ENCODE measurements at regions not wholly inside any gene's neighbourhood (a gene's known extent, or its start where the extent isn't known, plus 50 kb on each side); places are given as distances from the start of the nearest gene placed in this dataset.

DNA sequence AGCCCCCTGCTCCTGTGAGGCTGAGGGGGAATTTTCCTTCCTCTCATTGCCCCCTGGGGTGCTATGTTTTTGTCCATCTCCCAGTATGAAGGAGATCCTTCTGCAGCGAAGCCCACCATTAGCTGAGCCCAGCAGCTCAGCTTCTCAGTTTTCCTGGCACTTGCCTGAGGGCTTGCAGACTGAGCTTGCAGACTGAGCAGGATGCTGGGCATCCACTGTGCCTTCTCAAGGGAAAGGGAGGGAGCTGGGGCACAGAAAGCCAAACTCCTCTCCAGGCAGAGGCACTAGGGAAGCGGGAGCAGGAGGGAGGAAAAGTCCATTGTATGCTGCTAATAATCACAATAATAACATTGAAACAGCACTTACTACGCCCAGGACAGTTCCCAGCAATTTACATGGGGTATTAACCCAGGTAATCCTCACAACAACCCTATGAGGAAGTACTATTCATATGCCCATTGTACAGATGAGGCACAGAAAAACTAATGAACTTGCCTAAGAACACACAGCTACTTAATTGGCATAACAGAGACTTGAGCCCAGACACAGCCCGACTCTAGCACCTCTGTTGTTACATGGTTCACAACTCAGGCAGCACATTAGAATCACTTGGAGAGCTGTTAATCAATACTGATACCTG is 86.9 kb upstream of the SSBP2 start:
- H3K9me3 ChIP-seq (ENCODE audit: control extremely low read depth in 1 of 5, control insufficient read depth in 4 of 5, insufficient read depth in 2 of 5, low read depth in 1 of 5, low read length in 4 of 5), result no peaks in the 10 kb centered on the region
- ChIA-PET CTCF (interaction anchor here (0.8 to 7.0 kb wide), 19 partner anchors 9 to 409 kb away, joined by 3 to 51 read pairs (median 4); partner anchors contain the start of gene SSBP2), POLR2A (no interaction called here)
- H3K27me3 ChIP-seq (replicated peaks in 2 of 5; ENCODE audit: control insufficient read depth in 4 of 5, insufficient read depth in 5 of 5, low read length in 4 of 5), result no peaks in the 10 kb centered on the region
- H3K4me1 ChIP-seq (ENCODE audit: control extremely low read depth in 1 of 4, control insufficient read depth in 4 of 4, insufficient read depth in 4 of 4, low read length in 3 of 4), result peaks cover 0 to 14% (median 10%) of the 10 kb centered on the region in 4 experiments
- no peak overlapping the region for H3K4me3 ChIP-seq (ENCODE audit: control insufficient read depth in 1 of 7, extremely low read depth in 1 of 7, insufficient read depth in 4 of 7, low read depth in 2 of 7, low read length in 6 of 7)
- no peaks in the 10 kb centered on the region for H3K36me3 ChIP-seq (ENCODE audit: control insufficient read depth in 4 of 4, insufficient read depth in 4 of 4, low read length in 3 of 4)
- no peak for DNase-seq
- H3K27ac ChIP-seq (ENCODE audit: insufficient read depth in 1 of 2, low read depth in 1 of 2, low read length in 2 of 2, poor library complexity in 1 of 2, severe bottlenecking in 2 of 2), result no peak overlapping the region
- 94% methylated on average over 3 of the region's 4 CpGs for WGBS (ENCODE audit: insufficient coverage)

- WGBS (ENCODE audit: insufficient coverage), result 93% methylated on average over 3 of the region's 4 CpGs
- no peak overlapping the region for H3K27ac ChIP-seq (ENCODE audit: insufficient read depth in 1 of 2, low read depth in 1 of 2, low read length in 2 of 2, poor library complexity in 1 of 2, severe bottlenecking in 2 of 2)
- no peak overlapping the region for H3K4me3 ChIP-seq (ENCODE audit: control insufficient read depth in 1 of 7, extremely low read depth in 1 of 7, insufficient read depth in 4 of 7, low read depth in 2 of 7, low read length in 6 of 7)
- H3K9me3 ChIP-seq (ENCODE audit: control extremely low read depth in 1 of 5, control insufficient read depth in 4 of 5, insufficient read depth in 2 of 5, low read depth in 1 of 5, low read length in 4 of 5), result no peaks in the 10 kb centered on the region
- H3K27me3 ChIP-seq (replicated peaks in 2 of 5; ENCODE audit: control insufficient read depth in 4 of 5, insufficient read depth in 5 of 5, low read length in 4 of 5), result no peaks in the 10 kb centered on the region
- peaks cover 0 to 27% (median 12%) of the 10 kb centered on the region in 4 experiments for H3K4me1 ChIP-seq (ENCODE audit: control extremely low read depth in 1 of 4, control insufficient read depth in 4 of 4, insufficient read depth in 4 of 4, low read length in 3 of 4)
- no peaks in the 10 kb centered on the region for H3K36me3 ChIP-seq (ENCODE audit: control insufficient read depth in 4 of 4, insufficient read depth in 4 of 4, low read length in 3 of 4)
- DNase-seq, result no peak
- POLR2A ChIA-PET, result interaction anchor here (0.9 kb wide), 1 partner anchor 8 kb away, joined by 3 read pairs; no protein-coding TSS in a partner anchor
- CTCF ChIA-PET, result interaction anchor here (0.7 to 7.0 kb wide), 7 partner anchors 9 to 409 kb away, joined by 3 to 51 read pairs (median 4); no protein-coding TSS in a partner anchor
Measured at GRCh38 chr5:81835814-81836367, 85.0 kb upstream of the SSBP2 start.

- Histone ChIP-seq H3K4me3 (ENCODE audit: control insufficient read depth in 1 of 7, extremely low read depth in 1 of 7, insufficient read depth in 4 of 7, low read depth in 2 of 7, low read length in 6 of 7) (no peak overlapping the region), H3K27me3 (replicated peaks in 2 of 5; ENCODE audit: control insufficient read depth in 4 of 5, insufficient read depth in 5 of 5, low read length in 4 of 5) (no peaks in the 10 kb centered on the region), H3K9me3 (ENCODE audit: control extremely low read depth in 1 of 5, control insufficient read depth in 4 of 5, insufficient read depth in 2 of 5, low read depth in 1 of 5, low read length in 4 of 5) (no peaks in the 10 kb centered on the region), H3K27ac (ENCODE audit: insufficient read depth in 1 of 2, low read depth in 1 of 2, low read length in 2 of 2, poor library complexity in 1 of 2, severe bottlenecking in 2 of 2) (no peak overlapping the region), H3K36me3 (ENCODE audit: control insufficient read depth in 4 of 4, insufficient read depth in 4 of 4, low read length in 3 of 4) (no peaks in the 10 kb centered on the region), H3K4me1 (ENCODE audit: control extremely low read depth in 1 of 4, control insufficient read depth in 4 of 4, insufficient read depth in 4 of 4, low read length in 3 of 4) (peaks cover 4 to 41% (median 22%) of the 10 kb centered on the region in 4 experiments)
- CTCF ChIA-PET, result interaction anchor here (0.9 to 7.0 kb wide), 8 partner anchors 9 to 64 kb away, joined by 3 to 51 read pairs (median 4); no protein-coding TSS in a partner anchor
- 94% methylated on average over 10 of the region's 11 CpGs for WGBS (ENCODE audit: insufficient coverage)
- DNase-seq, result no peak
- POLR2A ChIA-PET, result no interaction called here
Measured at GRCh38 chr5:81834021-81834660, 83.2 kb upstream of the SSBP2 start.

DNA sequence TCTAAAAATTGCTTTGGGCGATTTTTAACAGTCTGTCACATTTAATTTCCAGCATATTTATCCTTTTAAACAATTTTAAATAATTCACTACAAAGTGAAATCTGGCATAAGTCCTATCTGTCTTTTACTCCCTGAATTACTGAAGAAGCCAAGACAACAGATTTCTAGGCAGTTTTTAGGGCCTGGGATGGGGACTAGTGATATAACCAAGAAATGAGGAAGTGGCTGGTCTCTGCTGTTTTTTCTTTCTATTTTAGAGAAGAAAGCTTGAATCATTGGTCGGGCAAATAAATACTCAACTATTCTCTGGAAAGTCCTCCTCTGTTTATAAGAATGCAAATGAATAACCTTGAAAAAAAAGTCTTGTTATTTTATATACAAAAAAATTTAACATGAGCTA is 79.7 kb upstream of the SSBP2 start:
- Histone ChIP-seq H3K4me1 (ENCODE audit: control extremely low read depth in 1 of 4, control insufficient read depth in 4 of 4, insufficient read depth in 4 of 4, low read length in 3 of 4) (peaks cover 4 to 51% (median 17%) of the 10 kb centered on the region in 4 experiments), H3K27ac (ENCODE audit: insufficient read depth in 1 of 2, low read depth in 1 of 2, low read length in 2 of 2, poor library complexity in 1 of 2, severe bottlenecking in 2 of 2) (no peak overlapping the region), H3K9me3 (ENCODE audit: control extremely low read depth in 1 of 5, control insufficient read depth in 4 of 5, insufficient read depth in 2 of 5, low read depth in 1 of 5, low read length in 4 of 5) (no peaks in the 10 kb centered on the region), H3K4me3 (ENCODE audit: control insufficient read depth in 1 of 7, extremely low read depth in 1 of 7, insufficient read depth in 4 of 7, low read depth in 2 of 7, low read length in 6 of 7) (no peak overlapping the region), H3K36me3 (ENCODE audit: control insufficient read depth in 4 of 4, insufficient read depth in 4 of 4, low read length in 3 of 4) (no peaks in the 10 kb centered on the region), H3K27me3 (replicated peaks in 2 of 5; ENCODE audit: control insufficient read depth in 4 of 5, insufficient read depth in 5 of 5, low read length in 4 of 5) (no peaks in the 10 kb centered on the region)
- DNase-seq, result peak; percentile 50 to 86 (median 79)
- 43% methylated on average over 1 of the region's 2 CpGs for WGBS (ENCODE audit: insufficient coverage)
- ChIA-PET CTCF (interaction anchor here (0.6 to 1.3 kb wide), 4 partner anchors 21 to 403 kb away, joined by 3 to 4 read pairs (median 3); no protein-coding TSS in a partner anchor), POLR2A (no interaction called here)

DNA sequence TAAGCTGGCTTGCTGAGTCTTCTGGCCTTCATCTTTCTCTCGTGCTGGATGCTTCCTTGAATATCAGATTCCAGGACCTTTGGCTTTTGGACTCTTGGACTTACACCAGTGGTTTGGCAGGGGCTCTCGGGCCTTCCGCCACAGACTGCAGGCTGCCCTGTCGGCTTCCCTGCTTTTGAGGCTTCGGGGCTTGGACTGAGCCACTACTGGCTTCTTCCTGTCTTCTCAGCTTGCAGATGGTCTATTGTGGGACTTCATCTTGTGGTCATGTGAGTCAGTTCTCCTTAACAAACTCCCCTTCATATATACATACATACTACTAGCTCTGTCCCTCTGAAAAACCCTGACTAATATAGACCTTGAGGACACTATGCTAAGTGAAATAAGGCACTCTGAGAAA is 78.3 kb upstream of the SSBP2 start:
- H3K4me1 ChIP-seq (ENCODE audit: control extremely low read depth in 1 of 4, control insufficient read depth in 4 of 4, insufficient read depth in 4 of 4, low read length in 3 of 4), result peaks cover 4 to 58% (median 19%) of the 10 kb centered on the region in 4 experiments
- POLR2A ChIA-PET, result no interaction called here
- H3K4me3 ChIP-seq (ENCODE audit: control insufficient read depth in 1 of 7, extremely low read depth in 1 of 7, insufficient read depth in 4 of 7, low read depth in 2 of 7, low read length in 6 of 7), result no peak overlapping the region
- no peaks in the 10 kb centered on the region for H3K9me3 ChIP-seq (ENCODE audit: control extremely low read depth in 1 of 5, control insufficient read depth in 4 of 5, insufficient read depth in 2 of 5, low read depth in 1 of 5, low read length in 4 of 5)
- H3K27me3 ChIP-seq (replicated peaks in 2 of 5; ENCODE audit: control insufficient read depth in 4 of 5, insufficient read depth in 5 of 5, low read length in 4 of 5), result no peaks in the 10 kb centered on the region
- CTCF ChIA-PET, result interaction anchor here (1.1 to 2.5 kb wide), 3 partner anchors 9 to 22 kb away, joined by 4 to 16 read pairs (median 5); no protein-coding TSS in a partner anchor
- no peak overlapping the region for H3K27ac ChIP-seq (ENCODE audit: insufficient read depth in 1 of 2, low read depth in 1 of 2, low read length in 2 of 2, poor library complexity in 1 of 2, severe bottlenecking in 2 of 2)
- peak in 2 of 3 donors; percentile 52 to 61 for DNase-seq
- WGBS (ENCODE audit: insufficient coverage), result 80% methylated on average over 4 of the region's 5 CpGs
- no peaks in the 10 kb centered on the region for H3K36me3 ChIP-seq (ENCODE audit: control insufficient read depth in 4 of 4, insufficient read depth in 4 of 4, low read length in 3 of 4)

DNA sequence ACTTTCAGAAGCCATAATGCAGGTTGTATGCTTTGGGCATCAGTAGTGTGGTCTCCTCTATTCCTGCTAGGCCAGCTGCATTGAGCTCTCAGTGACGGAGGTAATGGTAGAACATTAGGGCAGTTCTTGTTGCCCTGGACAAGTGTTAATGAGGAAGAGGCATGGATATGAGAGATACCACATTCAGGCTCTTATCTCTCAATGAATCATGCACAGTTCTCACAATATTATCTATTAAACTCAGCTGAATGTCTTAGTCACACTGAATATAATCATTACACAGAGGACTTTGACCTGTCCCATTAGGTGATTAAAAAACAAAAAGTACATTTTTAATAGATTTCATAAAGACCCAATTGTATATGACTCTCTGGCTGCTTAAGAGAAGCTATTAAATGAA is 76.6 kb upstream of the SSBP2 start:
- WGBS (ENCODE audit: insufficient coverage), result no CpG with 5 or more reads among the region's 1 CpG
- Histone ChIP-seq H3K9me3 (ENCODE audit: control extremely low read depth in 1 of 5, control insufficient read depth in 4 of 5, insufficient read depth in 2 of 5, low read depth in 1 of 5, low read length in 4 of 5) (no peaks in the 10 kb centered on the region), H3K4me1 (ENCODE audit: control extremely low read depth in 1 of 4, control insufficient read depth in 4 of 4, insufficient read depth in 4 of 4, low read length in 3 of 4) (peaks cover 4 to 52% (median 19%) of the 10 kb centered on the region in 4 experiments), H3K4me3 (ENCODE audit: control insufficient read depth in 1 of 7, extremely low read depth in 1 of 7, insufficient read depth in 4 of 7, low read depth in 2 of 7, low read length in 6 of 7) (no peak overlapping the region), H3K27ac (ENCODE audit: insufficient read depth in 1 of 2, low read depth in 1 of 2, low read length in 2 of 2, poor library complexity in 1 of 2, severe bottlenecking in 2 of 2) (no peak overlapping the region), H3K36me3 (ENCODE audit: control insufficient read depth in 4 of 4, insufficient read depth in 4 of 4, low read length in 3 of 4) (no peaks in the 10 kb centered on the region), H3K27me3 (replicated peaks in 2 of 5; ENCODE audit: control insufficient read depth in 4 of 5, insufficient read depth in 5 of 5, low read length in 4 of 5) (no peaks in the 10 kb centered on the region)
- CTCF ChIA-PET, result interaction anchor here (0.6 to 2.5 kb wide), 6 partner anchors 11 to 201 kb away, joined by 3 to 16 read pairs (median 4); no protein-coding TSS in a partner anchor
- POLR2A ChIA-PET, result interaction anchor here (1.1 kb wide), 1 partner anchor 39 kb away, joined by 5 read pairs; no protein-coding TSS in a partner anchor
- no peak for DNase-seq

Measured in common myeloid progenitor, CD34-positive (primary cell).